Lung (tissue), 11 donors: ENCODE measurements at regions not wholly inside any gene's neighbourhood (a gene's known extent, or its start where the extent isn't known, plus 50 kb on each side); places are given as distances from the start of the nearest gene placed in this dataset.

Source experiments
- ATAC-seq: fragments of 200-7000 bp; cut with Tn5 transposase; one replicate; pipeline ENCODE4 v1.9.1; 2020; ENCODE audit warnings: moderate number of reproducible peaks; ENCODE audit not compliant: insufficient read depth, low FRiP score
- DNase-seq, 3 donors: peaks; one replicate each; pipeline ENCODE4 v3.0.0-alpha.2; 2013 to 2017
- H3K27ac ChIP-seq, 2 donors: one replicate each; pipeline ENCODE4 v1.5.1; 2013; ENCODE audit warnings: mild to moderate bottlenecking in 2 of 2, moderate library complexity in 2 of 2, control low read depth in 1 of 2, inconsistent platforms in 1 of 2, low read depth in 1 of 2, low read length in 1 of 2
- H3K27me3 ChIP-seq, 3 donors: one replicate each; pipeline ENCODE4 v1.5.1; 2013; ENCODE audit warnings: low read length in 2 of 3; ENCODE audit not compliant: control insufficient read depth in 3 of 3, insufficient read depth in 3 of 3
- H3K36me3 ChIP-seq, 4 donors: one replicate each; pipeline ENCODE4 v1.5.1; 2013; ENCODE audit warnings: low read length in 4 of 4, mild to moderate bottlenecking in 1 of 4, moderate library complexity in 1 of 4; ENCODE audit not compliant: control insufficient read depth in 4 of 4, insufficient read depth in 4 of 4
- H3K4me1 ChIP-seq, 5 donors: one replicate each; pipeline ENCODE4 v1.5.1; 2013; ENCODE audit warnings: low read length in 5 of 5, mild to moderate bottlenecking in 2 of 5, moderate library complexity in 1 of 5; ENCODE audit not compliant: control insufficient read depth in 5 of 5, insufficient read depth in 5 of 5
- H3K4me3 ChIP-seq: one replicate; pipeline ENCODE4 v1.5.1; 2013; ENCODE audit warnings: mild to moderate bottlenecking, control low read depth, moderate library complexity
- H3K9ac ChIP-seq, 2 donors: one replicate each; pipeline ENCODE4 v1.5.1; 2013; ENCODE audit warnings: low read length in 2 of 2, control low read depth in 1 of 2; ENCODE audit not compliant: insufficient read depth in 1 of 2
- H3K9me3 ChIP-seq, 4 donors: one replicate each; pipeline ENCODE4 v1.5.1; 2013; ENCODE audit warnings: low read length in 3 of 4, mild to moderate bottlenecking in 1 of 4, moderate library complexity in 1 of 4; ENCODE audit not compliant: control insufficient read depth in 4 of 4, insufficient read depth in 3 of 4
- CTCF ChIP-seq: IDR thresholded peaks from 2 replicates; pipeline ENCODE4 v1.5.1; 2012; ENCODE audit warnings: mild to moderate bottlenecking; ENCODE audit errors: control extremely low read depth, extremely low read depth
- WGBS, 2 donors: extraction: QIAGEN DNeasy Blood & Tissue Kit; methylation state at CpG; one replicate each; pipeline ENCODE4 v1.1.7; 2013; 5-methylcytosine and 5-hydroxymethylcytosine counted together
- donor health status: control.
- donor health status: control.
- donor health status: Bipolar disorder and iron deficiency.
- donor health status: healthy.
- donor health status: DM: yes; HTN: yes; CAD: no.

- Histone ChIP-seq H3K9me3 (no peaks in the 10 kb centered on the region), H3K4me3 (no peak overlapping the region), H3K27ac (no peak overlapping the region), H3K9ac (no peak overlapping the region), H3K4me1 (peaks cover 0 to 5% (median 0%) of the 10 kb centered on the region in 5 donors), H3K27me3 (no peaks in the 10 kb centered on the region), H3K36me3 (no peaks in the 10 kb centered on the region)
- DNase-seq (peak in 1 of 3 donors; percentile 49), ATAC-seq (no peak)
- WGBS, 2 donors, result 44 to 65% methylated on average over 5 of the region's 5 CpGs
- no peak for TF ChIP-seq CTCF
Measured at GRCh38 chr2:6654279-6654678, 211.4 kb downstream of the CMPK2 start.

GRCh38 chr2:6656633-6657032 lies 209.1 kb downstream of the CMPK2 start:
- Histone ChIP-seq H3K4me1 (peaks cover 0 to 5% (median 0%) of the 10 kb centered on the region in 5 donors), H3K9me3 (peaks cover 0 to under 1% (median 0%) of the 10 kb centered on the region in 4 donors), H3K36me3 (no peaks in the 10 kb centered on the region), H3K4me3 (no peak overlapping the region), H3K9ac (no peak overlapping the region), H3K27ac (no peak overlapping the region), H3K27me3 (no peaks in the 10 kb centered on the region)
- no peak for DNase-seq
- 84 to 86% methylated on average over 4 of the region's 4 CpGs for WGBS, 2 donors
- TF ChIP-seq CTCF, result no peak
- ATAC-seq, result no peak

- Histone ChIP-seq H3K4me3 (no peak overlapping the region), H3K27ac (no peak overlapping the region), H3K4me1 (peaks cover 0 to 5% (median 0%) of the 10 kb centered on the region in 5 donors), H3K27me3 (no peaks in the 10 kb centered on the region), H3K9ac (no peak overlapping the region), H3K9me3 (peaks cover 0 to 1% (median 0%) of the 10 kb centered on the region in 4 donors), H3K36me3 (no peaks in the 10 kb centered on the region)
- WGBS, 2 donors, result 79 to 91% methylated on average over 5 of the region's 5 CpGs
- TF ChIP-seq CTCF, result no peak
- ATAC-seq (no peak), DNase-seq (no peak)
Measured at GRCh38 chr2:6657136-6657535, 208.6 kb downstream of the CMPK2 start.

- no peaks in the 10 kb centered on the region for H3K27me3 ChIP-seq
- no peak overlapping the region for H3K27ac ChIP-seq
- peak in 1 of 3 donors; percentile 20 for DNase-seq
- no peak overlapping the region for H3K4me3 ChIP-seq
- no peak overlapping the region for H3K9ac ChIP-seq
- H3K36me3 ChIP-seq, result no peaks in the 10 kb centered on the region
- H3K4me1 ChIP-seq, result peaks cover 0 to 5% (median 0%) of the 10 kb centered on the region in 5 donors
- peaks cover 0 to 1% (median 0%) of the 10 kb centered on the region in 4 donors for H3K9me3 ChIP-seq
- no peak for TF ChIP-seq CTCF
- 55 to 60% methylated on average over 5 of the region's 5 CpGs for WGBS, 2 donors
- ATAC-seq, result no peak
Measured at GRCh38 chr2:6657855-6658254, 207.9 kb downstream of the CMPK2 start.
